Activated naive CD4-positive, alpha-beta T cell treated with anti-CD3 and anti-CD28 coated beads, Interleukin-2, amount 50 U/mL, for 72 hours (primary cell): ENCODE measurements at regions not wholly inside any gene's neighbourhood (a gene's known extent, or its start where the extent isn't known, plus 50 kb on each side); places are given as distances from the start of the nearest gene placed in this dataset.
"Not testable (repeated sequence)": the region's sequence is repeated elsewhere in the genome, so short reads cannot be mapped to it uniquely, and the experiment has no call there.

Experiments
- ATAC-seq, 2 donors: fragments of 150-1000 bp; cut with Tn5 transposase; 2 replicates each; pipeline ENCODE4 v1.10.0; 2021; ENCODE audit warnings: mild to moderate bottlenecking in 2 of 2, moderate library complexity in 2 of 2
- DNase-seq, 2 donors: peaks; one replicate each; pipeline ENCODE4 v3.0.0; 2021 to 2022; ENCODE audit warnings: low spot score in 2 of 2
- H3K27ac Mint-ChIP-seq, 2 donors: one replicate each; pipeline ENCODE4 v1.8.0; 2022; ENCODE audit warnings: mild to moderate bottlenecking in 2 of 2, mixed read lengths in 2 of 2
- H3K36me3 Mint-ChIP-seq, 2 donors: one replicate each; pipeline ENCODE4 v1.8.0; 2022; ENCODE audit warnings: mixed read lengths in 2 of 2
- H3K9me3 Mint-ChIP-seq, 2 donors: one replicate each; pipeline ENCODE4 v1.8.0; 2022; ENCODE audit warnings: mixed read lengths in 2 of 2

GRCh38 chr5:108524564-108524963 lies 142.7 kb upstream of the FBXL17 start:
- ATAC-seq: no peak

GRCh38 chr5:108523360-108523759 lies 141.5 kb upstream of the FBXL17 start:
- H3K36me3 Mint-ChIP-seq: peaks cover 7 to 11% of the 10 kb centered on the region in 2 donors
- peaks cover 5 to 6% of the 10 kb centered on the region in 2 donors for H3K9me3 Mint-ChIP-seq
- ATAC-seq: no peak
- no peak overlapping the region for H3K27ac Mint-ChIP-seq
- DNase-seq: no peak

More at GRCh38 chr5:108524564-108524963, 142.7 kb upstream of the FBXL17 start:
- DNase-seq: no peak
- H3K9me3 Mint-ChIP-seq: peaks cover 5 to 6% of the 10 kb centered on the region in 2 donors
- H3K36me3 Mint-ChIP-seq: peaks cover 7 to 11% of the 10 kb centered on the region in 2 donors
- H3K27ac Mint-ChIP-seq: no peak overlapping the region

GRCh38 chr5:108521841-108522506 lies 140.1 kb upstream of the FBXL17 start:
- Mint-ChIP-seq H3K27ac (no peak overlapping the region), H3K36me3 (peaks cover 7 to 11% of the 10 kb centered on the region in 2 donors), H3K9me3 (peaks cover 5 to 6% of the 10 kb centered on the region in 2 donors)
- DNase-seq (peak in 1 of 2 donors; percentile 32), ATAC-seq (peak; percentile 45 to 60)

GRCh38 chr5:108521011-108521700 lies 139.3 kb upstream of the FBXL17 start:
- ATAC-seq (no peak), DNase-seq (no peak)
- peaks cover under 1 to 5% of the 10 kb centered on the region in 2 donors for H3K36me3 Mint-ChIP-seq
- H3K9me3 Mint-ChIP-seq: peaks cover 0 to under 1% of the 10 kb centered on the region in 2 donors
- no peak overlapping the region for H3K27ac Mint-ChIP-seq

- no peaks in the 10 kb centered on the region for H3K9me3 Mint-ChIP-seq
- no peaks in the 10 kb centered on the region for H3K36me3 Mint-ChIP-seq
- ATAC-seq: no peak
- no peak overlapping the region for H3K27ac Mint-ChIP-seq
- no peak for DNase-seq
Measured at GRCh38 chr5:108516785-108517184, 134.9 kb upstream of the FBXL17 start.

GRCh38 chr5:108515517-108516105 lies 133.7 kb upstream of the FBXL17 start:
- Mint-ChIP-seq H3K9me3 (no peaks in the 10 kb centered on the region), H3K27ac (no peak overlapping the region), H3K36me3 (no peaks in the 10 kb centered on the region)
- ATAC-seq (no peak), DNase-seq (no peak)

GRCh38 chr5:108508979-108509378 lies 127.1 kb upstream of the FBXL17 start:
- ATAC-seq: no peak
- Mint-ChIP-seq H3K36me3 (peaks cover 0 to 5% of the 10 kb centered on the region in 2 donors), H3K9me3 (no peaks in the 10 kb centered on the region), H3K27ac (no peak overlapping the region)
- DNase-seq: no peak

GRCh38 chr5:108507631-108508030 lies 125.7 kb upstream of the FBXL17 start:
- no peak for ATAC-seq
- H3K9me3 Mint-ChIP-seq: no peaks in the 10 kb centered on the region

GRCh38 chr5:108505608-108506007 lies 123.7 kb upstream of the FBXL17 start:
- DNase-seq (no peak), ATAC-seq (no peak)
- H3K36me3 Mint-ChIP-seq: peaks cover 0 to 5% of the 10 kb centered on the region in 2 donors
- no peaks in the 10 kb centered on the region for H3K9me3 Mint-ChIP-seq
- no peak overlapping the region for H3K27ac Mint-ChIP-seq

More at GRCh38 chr5:108507631-108508030, 125.7 kb upstream of the FBXL17 start:
- no peak overlapping the region for H3K27ac Mint-ChIP-seq
- H3K36me3 Mint-ChIP-seq: peaks cover 0 to 5% of the 10 kb centered on the region in 2 donors
- DNase-seq: no peak

GRCh38 chr5:108504974-108505373 lies 123.1 kb upstream of the FBXL17 start:
- DNase-seq (no peak), ATAC-seq (no peak)
- H3K27ac Mint-ChIP-seq: no peak overlapping the region
- peaks cover 1% of the 10 kb centered on the region in 2 donors for H3K9me3 Mint-ChIP-seq
- H3K36me3 Mint-ChIP-seq: peaks cover 0 to 5% of the 10 kb centered on the region in 2 donors

GRCh38 chr5:108503986-108504385 lies 122.1 kb upstream of the FBXL17 start:
- ATAC-seq: no peak
- peaks cover 6 to 8% of the 10 kb centered on the region in 2 donors for H3K9me3 Mint-ChIP-seq
- H3K36me3 Mint-ChIP-seq: peaks cover 0 to 5% of the 10 kb centered on the region in 2 donors
- H3K27ac Mint-ChIP-seq: no peak overlapping the region
- no peak for DNase-seq

GRCh38 chr5:108495615-108496014 lies 113.7 kb upstream of the FBXL17 start:
- DNase-seq, H3K36me3 Mint-ChIP-seq, ATAC-seq, H3K27ac Mint-ChIP-seq: not testable (repeated sequence)
- peaks cover 6 to 11% of the 10 kb centered on the region in 2 donors for H3K9me3 Mint-ChIP-seq

GRCh38 chr5:108487951-108488350 lies 106.1 kb upstream of the FBXL17 start:
- H3K9me3 Mint-ChIP-seq: peaks cover 0 to 6% of the 10 kb centered on the region in 2 donors
- no peak for ATAC-seq
- peaks cover 6% of the 10 kb centered on the region in 2 donors for H3K36me3 Mint-ChIP-seq

GRCh38 chr5:108484035-108484434 lies 102.1 kb upstream of the FBXL17 start:
- ATAC-seq: no peak
- H3K9me3 Mint-ChIP-seq: peaks cover 0 to 6% of the 10 kb centered on the region in 2 donors

More at GRCh38 chr5:108487951-108488350, 106.1 kb upstream of the FBXL17 start:
- no peak for DNase-seq
- no peak overlapping the region for H3K27ac Mint-ChIP-seq

GRCh38 chr5:108481355-108481931 lies 99.5 kb upstream of the FBXL17 start:
- H3K27ac Mint-ChIP-seq: no peak overlapping the region
- ATAC-seq: no peak
- H3K9me3 Mint-ChIP-seq: no peaks in the 10 kb centered on the region
- DNase-seq: no peak
- H3K36me3 Mint-ChIP-seq: no peaks in the 10 kb centered on the region

More at GRCh38 chr5:108484035-108484434, 102.1 kb upstream of the FBXL17 start:
- H3K36me3 Mint-ChIP-seq: no peaks in the 10 kb centered on the region
- no peak overlapping the region for H3K27ac Mint-ChIP-seq
- DNase-seq: no peak

- peaks cover 0 to 4% of the 10 kb centered on the region in 2 donors for H3K9me3 Mint-ChIP-seq
- H3K27ac Mint-ChIP-seq: no peak overlapping the region
- ATAC-seq: no peak
- H3K36me3 Mint-ChIP-seq: no peaks in the 10 kb centered on the region
- DNase-seq: no peak
Measured at GRCh38 chr5:108472237-108472636, 90.3 kb upstream of the FBXL17 start.

GRCh38 chr5:108467563-108467962 lies 85.7 kb upstream of the FBXL17 start:
- Mint-ChIP-seq H3K27ac (no peak overlapping the region), H3K36me3 (no peaks in the 10 kb centered on the region), H3K9me3 (no peaks in the 10 kb centered on the region)
- no peak for DNase-seq
- no peak for ATAC-seq
